HG03571 (cell line): ENCODE measurements at regions not wholly inside any gene's neighbourhood (a gene's known extent, or its start where the extent isn't known, plus 50 kb on each side); places are given as distances from the start of the nearest gene placed in this dataset.

Experiments
- ATAC-seq: cut with Tn5 transposase; IDR thresholded peaks from one replicate; pipeline ENCODE4 v1.9.1; 2021; ENCODE audit not compliant: unreplicated experiment

DNA sequence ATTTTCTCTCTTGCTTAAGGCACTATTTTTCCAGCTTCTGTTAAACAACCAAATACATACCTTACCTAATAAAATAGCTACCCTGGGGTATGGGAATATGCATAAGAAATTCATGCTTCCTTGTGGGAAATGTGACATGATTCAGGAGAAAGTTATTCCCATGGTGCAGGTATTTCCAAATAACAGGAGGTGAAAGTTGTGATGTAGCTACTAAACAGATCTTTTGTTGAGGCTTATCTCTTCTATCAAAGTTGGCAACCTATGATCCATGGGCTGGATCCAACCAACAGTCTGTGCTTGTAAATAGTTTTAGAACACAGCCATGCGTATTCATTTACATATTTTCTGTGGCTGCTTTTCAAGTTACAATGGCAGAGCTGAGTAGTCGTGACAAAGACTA is 177.8 kb upstream of the NBEA start:
- ATAC-seq, result no peak

DNA sequence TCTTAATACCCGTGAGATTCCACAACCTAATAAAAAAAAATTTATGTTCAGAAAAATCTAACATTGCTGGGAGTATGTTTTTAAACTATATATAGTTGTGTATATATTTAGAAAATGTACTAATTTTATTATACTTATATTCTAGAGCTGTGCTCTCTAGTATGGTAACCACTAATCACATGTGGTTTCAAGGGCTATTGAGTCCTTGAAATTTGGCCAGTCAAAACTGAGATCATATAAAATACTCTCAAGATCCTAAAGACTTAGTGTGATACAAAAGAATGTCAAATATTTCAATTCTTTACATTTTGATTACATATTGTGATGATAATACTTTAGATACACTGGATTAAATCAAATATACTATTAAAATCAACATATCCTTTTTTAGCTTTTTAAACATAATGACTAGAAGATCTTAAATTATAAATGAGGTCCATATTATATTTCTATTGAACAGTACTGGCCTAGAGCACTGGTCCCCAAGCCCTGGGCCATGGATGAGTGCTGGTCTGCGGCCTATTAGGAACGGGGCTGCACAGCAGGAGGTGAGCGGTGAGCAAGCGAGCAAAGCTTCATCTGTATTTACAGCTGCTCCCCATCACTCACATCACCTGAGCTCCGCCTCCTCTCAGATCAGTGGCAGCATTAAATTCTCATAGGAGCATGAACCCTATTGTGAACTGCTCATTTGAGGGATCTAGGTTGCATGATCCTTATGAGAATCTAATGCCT is 176.5 kb upstream of the NBEA start:
- ATAC-seq, result no peak

DNA sequence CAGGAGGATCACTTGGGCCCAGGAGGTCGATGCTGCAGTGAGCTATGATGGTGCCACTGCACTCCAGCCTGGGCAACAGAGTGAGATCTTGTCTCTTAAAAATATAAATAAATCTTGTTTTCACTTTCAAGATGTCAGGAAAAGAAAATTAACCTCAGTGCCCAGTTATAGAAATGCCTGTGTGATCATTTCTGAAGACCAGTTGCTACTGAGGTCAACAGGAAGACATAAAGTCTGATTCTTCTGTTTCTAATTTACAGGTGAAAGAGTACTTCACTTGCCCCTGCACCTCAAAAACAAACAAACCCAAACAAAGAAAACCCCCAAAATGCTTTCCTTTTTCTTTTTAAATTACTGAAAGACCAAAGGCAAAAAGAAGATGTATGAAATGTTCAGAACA is 174.3 kb upstream of the NBEA start:
- no peak for ATAC-seq

DNA sequence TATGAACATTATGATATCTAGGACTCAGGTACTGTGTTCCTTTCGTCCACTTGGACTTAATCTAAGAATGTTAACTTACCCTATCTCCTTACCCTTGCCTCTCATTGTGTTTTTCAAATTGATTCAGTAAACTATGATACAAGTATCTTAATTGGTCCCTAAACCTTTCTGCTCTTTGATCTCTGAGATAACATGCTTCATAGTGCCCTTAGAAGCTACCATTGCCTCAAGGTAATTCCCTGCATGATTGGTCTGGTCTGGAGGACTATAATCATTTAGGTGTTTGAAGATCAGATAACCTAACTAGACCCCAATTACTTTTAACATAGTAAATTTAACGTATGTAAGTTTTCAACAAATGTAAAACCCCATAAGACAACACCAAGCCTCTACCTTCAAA is 169.9 kb upstream of the NBEA start:
- ATAC-seq, result no peak

DNA sequence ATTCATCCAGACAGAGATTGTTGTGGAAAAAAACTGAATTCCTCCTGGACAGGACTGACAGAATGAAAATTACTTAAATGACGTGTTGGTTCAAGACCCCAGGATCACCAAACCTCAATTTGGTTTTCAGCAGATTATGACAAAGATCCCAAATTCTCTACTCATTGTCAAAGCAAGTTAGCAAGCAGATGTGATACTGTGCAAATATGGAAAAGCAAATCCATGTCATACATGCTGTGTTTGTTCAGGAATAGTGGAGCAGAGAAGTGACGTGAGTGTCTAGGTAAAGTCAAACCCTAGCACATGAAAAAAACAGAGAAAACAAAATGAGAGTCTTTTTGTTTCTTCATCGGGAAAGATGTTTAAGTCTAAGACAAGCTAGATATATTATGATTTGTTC is 169.2 kb upstream of the NBEA start:
- ATAC-seq, result no peak

DNA sequence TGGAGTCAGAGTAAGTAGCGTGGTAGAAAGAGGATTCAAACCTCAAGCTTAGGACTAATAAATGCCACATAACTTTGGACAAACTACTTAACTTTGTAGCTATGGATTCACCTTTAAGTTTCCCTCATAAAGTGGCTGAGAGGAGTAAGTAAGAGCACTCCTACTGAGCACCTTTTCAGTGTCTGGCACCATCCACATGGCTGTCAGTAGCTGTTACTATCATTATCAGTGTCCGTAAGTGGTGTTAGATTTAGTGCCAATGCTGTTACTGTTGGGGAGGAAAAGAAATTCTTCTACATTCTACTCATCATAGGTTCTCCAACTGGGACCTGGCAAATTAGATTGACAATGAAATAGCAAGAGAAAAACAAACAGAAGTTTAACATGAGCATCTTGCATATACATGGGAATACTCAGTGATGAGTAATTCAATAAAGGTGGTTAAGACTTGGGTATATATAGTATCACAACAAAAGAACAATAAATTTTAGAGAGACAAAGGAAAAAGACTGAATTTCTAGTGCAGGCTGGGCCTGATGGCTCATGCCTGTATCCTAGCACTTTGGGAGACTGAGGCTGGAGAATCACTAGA is 165.6 kb upstream of the NBEA start:
- ATAC-seq, result no peak

DNA sequence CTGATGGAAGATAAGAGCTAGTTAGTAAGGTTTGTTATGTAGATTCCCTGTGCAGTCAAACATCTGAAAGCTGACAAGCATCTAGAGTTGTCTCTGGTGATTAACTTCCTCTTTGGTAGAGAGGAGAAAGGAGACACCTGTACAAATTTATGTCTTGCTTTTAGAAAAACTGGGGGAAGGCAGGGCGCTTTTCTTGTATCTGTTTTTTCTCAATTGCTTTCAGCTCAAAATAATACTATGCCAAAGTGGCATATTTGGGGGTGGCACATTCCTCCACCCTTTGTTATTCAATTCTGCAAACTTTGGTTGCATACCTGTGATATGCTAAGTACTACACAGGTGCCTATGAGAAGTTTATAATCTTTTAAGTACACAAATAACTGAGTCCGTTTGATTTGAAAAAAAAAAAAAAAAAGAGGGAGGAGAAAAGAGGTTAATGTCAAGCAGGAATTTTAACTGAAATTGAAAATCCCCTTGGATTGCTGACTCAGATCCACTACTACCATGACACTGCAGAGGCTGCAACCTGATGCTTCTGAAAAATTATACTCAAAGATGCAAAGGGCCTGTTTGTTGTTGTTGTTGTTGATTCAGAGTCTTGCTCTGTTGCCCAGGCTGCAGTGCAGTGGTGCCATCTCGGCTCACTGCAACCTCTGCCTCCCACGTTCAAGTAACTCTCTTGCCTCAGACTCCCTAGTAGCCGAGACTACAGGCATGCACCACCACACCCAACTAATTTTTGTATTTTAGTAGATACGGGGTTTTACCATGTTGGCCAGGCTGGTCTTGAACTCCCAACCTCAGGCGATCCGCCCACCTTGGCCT is 164.8 kb upstream of the NBEA start:
- ATAC-seq, result no peak

DNA sequence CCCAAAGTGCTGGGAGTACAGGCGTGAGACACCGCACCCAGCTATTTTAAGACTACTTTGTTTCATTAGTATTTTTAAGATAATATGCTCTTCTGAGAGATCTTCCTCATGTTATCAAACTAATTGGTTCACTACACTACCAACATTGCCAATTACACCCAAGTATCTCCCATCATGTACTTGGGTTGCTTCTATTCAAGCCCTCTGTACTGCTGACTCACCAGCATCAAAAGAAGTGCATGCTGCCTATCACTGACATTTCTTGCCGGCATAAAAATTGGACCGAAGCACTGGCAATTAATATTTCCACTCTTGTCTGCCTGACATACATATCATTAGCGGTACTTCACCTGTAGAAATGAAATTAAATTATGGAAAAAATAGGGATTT is 164.2 kb upstream of the NBEA start:
- no peak for ATAC-seq

DNA sequence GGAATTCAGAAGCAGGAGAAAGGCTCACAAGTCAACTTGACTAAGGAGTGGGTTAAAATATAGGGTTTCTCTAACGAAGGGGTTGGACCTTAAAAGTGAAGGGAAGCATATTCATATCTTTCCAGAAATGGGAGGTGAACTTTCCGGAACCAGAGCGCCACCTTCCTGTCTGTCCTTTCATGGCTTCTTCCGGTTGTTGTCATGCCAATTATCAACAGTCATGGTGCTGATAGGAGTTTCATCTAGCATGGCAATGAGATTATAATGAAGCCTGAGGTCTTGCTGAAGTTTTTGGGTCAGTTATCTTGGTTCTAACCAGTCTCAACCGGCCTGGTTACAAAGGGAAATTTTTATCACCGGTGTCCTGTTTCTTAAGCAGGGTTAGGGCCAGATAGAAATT is 162.9 kb upstream of the NBEA start:
- no peak for ATAC-seq

DNA sequence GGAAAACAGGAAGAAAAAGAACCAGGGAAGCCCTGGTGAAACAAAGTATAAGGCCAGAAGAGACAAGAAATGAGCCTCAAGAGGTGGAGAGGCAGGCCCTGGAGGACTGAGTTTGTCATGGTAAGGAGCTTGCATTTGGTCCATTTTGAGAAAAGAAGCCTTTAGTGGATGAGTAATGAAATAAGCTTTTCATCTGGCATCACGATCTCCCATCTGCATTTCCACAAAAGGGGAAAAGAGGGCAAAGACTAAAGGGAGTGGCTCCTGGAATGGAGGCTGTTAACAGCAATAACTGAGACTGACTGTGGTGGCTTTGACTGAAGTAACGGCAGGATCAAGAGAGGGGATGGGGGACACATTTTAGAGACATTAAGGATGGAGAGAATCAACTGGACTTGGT is 148.8 kb upstream of the NBEA start:
- no peak for ATAC-seq

DNA sequence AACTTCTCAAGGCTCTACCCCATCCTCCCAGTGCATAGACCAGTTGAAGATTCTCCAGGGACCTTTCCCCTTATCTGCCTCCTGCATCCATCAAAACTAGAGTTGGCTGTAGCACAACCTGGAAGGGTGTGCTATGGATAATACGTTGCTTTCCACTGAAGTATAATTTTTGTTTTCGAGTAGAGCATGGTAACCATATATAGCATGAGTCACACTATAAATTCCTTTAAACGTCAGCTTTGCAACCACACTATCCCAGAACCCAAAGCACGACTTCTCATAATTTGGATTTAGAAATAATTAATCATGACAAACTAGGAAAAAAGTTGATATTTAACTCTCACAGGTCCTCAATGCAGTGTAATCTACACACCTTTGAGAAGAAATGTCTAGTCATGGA is 138.3 kb upstream of the NBEA start:
- ATAC-seq, result no peak

DNA sequence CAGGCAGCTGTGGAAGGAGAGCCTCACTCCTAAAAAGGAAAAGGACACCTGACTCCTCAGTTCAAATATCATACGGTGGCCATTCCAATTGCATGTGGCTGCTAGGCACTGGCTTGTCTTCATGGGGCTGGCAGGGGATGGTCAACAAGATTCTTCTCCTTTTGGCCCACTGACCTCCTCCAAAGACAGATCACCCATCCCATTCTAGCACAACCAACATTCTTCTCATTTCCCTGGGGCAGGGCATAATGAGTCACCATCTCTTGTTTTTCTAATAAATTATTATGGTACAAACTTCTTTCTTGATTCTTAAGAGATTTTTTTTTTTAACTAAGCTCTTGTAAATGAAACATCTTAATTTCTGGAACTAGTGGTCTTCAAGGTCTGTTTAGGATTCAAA is 136.7 kb upstream of the NBEA start:
- no peak for ATAC-seq

DNA sequence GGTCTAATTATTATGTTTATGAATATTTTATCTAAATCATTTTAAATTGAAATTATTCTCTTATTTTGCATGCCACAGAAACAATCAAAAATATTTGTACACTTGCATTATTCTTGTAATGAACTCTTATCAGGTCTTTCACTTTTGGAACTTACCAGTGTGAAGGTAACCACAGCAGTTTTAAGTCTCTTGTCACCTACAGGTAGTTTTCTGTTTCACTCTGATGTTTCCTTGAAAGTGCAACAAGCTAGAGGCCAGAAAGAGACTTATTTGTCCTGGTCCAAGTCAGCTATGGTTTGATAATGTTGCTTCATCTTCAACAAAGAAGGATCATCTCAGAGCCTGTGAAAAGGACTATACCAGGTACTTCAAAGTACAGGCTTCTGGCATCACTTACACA is 133.4 kb upstream of the NBEA start:
- ATAC-seq, result no peak

DNA sequence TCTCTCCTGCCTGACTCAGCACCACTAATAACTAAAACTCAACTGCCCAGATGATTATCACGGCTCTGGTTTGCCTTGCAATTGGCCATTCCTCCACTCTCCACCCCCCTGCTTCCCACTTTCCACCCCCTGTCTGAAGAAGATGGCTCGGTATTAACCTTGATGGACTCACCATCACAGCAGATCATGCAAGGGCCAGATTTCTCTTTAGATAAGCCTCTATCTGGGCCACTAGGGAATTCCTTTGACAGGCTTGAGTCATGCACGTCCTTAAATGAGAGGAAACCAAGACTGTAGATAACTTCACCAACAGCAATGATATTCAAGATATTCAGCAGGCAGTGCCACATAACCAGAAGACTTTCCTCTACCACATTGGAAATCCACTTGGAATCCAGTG is 131.1 kb upstream of the NBEA start:
- no peak for ATAC-seq

DNA sequence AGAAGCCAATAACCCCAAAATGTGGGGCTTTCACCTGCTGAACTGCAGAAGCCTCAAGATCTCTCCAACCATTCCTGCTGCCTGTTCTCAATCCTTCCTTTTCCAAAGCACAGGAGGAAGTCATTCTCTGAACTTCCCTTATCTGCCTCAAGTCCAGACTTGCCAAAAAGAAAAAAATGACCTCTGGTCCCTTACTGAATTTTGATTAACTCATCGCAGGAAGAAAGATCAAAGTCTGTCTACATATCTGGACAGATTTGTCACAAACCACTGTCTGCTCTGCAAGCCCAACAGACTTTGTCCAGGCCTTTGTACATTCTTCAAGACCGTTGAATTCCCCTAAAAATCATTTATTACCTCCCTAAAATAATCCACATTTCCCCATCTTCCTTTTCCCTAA is 126.5 kb upstream of the NBEA start:
- no peak for ATAC-seq

DNA sequence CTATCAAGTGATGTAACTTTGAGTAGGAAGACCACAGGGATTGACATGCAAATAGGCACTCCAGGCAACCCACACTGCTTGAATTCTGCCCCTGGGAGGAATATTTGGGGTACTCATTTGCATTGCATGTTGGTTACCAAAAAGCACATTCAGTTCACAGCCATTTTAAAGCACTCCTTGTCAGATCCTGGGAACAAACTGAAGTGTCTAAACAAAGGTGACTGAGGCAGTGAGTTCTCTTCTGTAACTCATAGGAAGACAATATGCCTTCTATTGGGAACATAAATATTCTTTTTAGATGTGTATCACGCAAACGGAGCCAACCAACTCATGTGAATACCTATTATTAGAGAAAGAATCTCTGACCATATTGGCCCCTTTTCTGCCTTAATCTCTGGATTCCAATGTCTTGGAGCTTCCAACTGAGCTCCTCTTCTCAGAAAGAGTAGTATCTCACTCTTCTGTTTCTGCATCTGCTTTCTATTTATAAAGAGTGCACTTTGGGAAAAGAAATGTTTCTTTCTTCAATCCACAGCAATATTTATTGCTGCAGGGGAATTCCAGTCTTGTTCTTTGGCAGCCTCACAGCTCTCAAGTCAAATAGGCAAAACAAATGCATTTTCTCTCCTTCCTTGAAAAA is 125.7 kb upstream of the NBEA start:
- no peak for ATAC-seq

DNA sequence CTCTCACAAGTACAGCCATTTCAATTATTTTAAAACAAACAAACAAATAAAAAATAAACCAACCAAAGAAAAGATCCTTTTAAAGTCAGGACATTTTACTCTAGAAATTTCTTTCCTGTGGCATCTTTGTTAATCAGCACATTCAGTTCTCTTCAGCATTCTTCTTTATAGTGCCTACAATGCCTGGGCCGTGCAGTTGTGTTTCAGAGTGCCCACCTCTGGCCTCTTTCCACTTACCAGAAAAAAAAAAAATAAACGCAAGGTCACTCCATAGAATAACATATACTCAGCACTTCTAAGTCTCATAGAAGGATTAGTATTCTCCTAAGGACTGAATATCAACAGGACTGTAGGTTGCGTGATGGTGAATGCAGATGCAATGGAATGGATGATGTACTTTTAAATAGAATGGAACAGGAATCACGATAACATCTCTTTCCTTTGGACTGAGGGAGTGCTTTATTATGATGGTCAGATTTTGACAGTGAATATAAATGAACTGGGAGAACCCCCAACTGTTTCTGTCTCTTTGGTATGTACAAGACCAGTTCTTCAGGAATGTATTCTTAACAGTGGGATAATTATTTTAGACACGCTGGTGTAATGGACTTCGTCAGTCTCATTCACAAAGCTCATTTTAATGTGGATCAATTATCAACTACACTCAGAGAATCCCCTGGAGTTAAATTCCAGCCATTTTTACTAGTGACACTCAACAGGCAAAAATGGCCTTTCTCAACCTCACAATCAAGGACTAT is 125.0 kb upstream of the NBEA start:
- no peak for ATAC-seq

DNA sequence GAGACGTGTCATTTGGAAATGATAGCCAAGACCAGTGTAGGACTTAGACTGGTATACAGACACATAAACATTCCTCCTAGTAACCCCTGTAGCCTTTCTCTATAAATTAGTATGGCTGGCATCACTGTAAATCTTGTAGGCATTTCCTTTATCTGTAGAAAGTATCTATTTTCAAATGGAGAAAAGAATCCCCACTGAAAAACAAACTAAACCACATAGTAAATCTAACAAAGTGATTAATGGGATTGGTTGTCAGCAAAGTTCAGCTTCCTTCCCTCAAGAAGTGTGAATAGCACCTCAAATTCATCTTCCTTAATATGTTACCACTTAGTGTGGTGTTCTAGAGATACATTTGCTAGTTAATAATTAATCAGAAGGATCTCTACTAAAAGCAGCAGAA is 119.4 kb upstream of the NBEA start:
- no peak for ATAC-seq

DNA sequence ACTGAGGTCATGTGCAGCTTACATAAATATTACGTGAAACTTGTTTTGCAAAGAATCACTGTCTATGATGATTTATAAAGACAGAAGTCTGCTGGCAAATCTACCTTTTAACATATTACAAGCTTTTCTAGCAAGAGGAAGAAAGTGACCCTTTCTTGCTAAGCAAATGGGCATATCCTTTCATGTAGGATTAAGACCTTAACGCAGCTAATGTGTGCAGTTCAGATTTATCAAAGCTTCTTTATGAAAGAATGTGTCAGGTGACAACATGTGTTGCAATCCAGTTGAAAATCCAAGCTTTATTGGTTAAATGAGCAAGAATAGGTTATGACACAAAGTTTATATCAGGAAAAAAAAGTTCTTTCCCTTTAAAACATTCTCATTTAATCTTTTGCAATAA is 115.6 kb upstream of the NBEA start:
- no peak for ATAC-seq

DNA sequence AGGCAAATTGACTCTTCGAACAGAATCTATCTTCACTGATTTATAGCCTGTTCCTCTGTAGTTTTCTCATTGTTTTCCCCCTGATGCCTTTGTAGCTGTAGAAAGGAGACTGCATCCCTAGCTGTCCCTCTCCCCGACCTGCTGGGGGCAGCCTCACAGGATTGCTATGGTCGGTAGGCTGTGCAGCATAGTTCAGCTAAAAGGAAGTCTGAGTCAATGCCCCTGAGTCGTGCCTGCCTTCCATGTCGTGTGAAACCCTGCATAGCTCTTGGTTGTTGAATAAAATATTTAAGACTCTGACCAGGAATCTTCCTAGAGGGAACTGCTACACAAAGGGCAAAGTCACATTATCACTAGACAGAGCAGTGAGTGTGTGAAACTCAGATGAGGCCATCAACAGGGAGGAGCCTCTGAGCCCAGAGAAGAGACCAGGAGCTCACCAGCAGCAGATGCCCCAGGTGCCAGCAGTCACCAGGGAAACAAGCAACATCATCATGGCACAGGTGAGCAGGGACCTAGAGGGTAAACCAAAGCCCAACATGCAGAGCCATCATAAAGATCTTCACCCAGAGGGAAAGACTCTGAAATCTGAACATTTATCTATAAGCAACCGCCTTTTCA is 108.4 kb upstream of the NBEA start:
- ATAC-seq, result no peak

DNA sequence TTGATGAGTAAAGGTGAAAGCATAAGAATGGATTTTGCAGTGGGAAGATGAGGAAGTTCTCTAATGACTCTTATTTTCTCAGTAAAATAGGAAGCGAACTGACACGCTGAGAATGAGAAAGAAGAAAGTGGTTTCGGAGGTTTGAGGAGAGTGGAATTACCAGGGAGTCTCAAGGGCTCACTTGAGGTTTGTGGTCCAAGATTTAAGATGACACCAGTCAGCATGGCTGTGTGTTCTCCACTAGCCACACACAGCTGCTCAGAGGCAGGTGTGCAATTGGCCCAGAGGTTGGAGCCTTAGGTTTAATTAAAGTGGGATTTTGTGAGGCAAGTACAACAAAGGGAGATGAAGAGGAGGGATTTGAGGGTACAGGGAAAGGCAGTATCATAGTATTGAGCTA is 99.6 kb upstream of the NBEA start:
- no peak for ATAC-seq
